MM.1S (cell line): ENCODE measurements at regions not wholly inside any gene's neighbourhood (a gene's known extent, or its start where the extent isn't known, plus 50 kb on each side); places are given as distances from the start of the nearest gene placed in this dataset.

ENCODE experiments used
- EZH2 ChIP-seq: fragments of 300-600 bp; sonication (generic); optimal IDR thresholded peaks from 2 replicates; pipeline ENCODE3; 2017; ENCODE audit warnings: low read depth, mild to moderate bottlenecking, antibody characterized with exemption, low read length, mixed read lengths
- TF ChIP-seq, protein P1 (sequence below): fragments of 300-600 bp; sonication (generic); IDR thresholded peaks from 2 replicates; pipeline ENCODE4 v1.5.1; 2016; ENCODE audit warnings: antibody characterized with exemption, low read length, mixed read lengths

DNA sequence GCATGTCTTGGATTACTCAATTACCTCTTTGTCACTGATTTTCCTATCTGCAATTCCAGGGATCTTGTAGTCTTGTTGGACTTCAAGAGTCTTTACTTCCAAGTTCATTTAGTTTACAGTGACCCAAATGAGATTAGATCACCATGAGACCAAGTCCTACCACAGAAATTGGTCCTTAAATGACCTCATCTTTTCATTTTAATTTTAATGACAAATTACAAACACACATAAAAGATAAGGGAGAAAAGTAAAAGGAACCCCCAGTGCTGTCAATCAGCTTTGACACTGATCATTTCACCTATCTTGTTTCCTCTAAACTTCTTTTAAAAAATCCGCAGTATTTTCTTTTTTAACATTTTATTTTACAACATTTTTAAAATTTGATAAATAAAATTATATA is 54.9 kb upstream of the FYN start:
- TF ChIP-seq, protein P1, sequence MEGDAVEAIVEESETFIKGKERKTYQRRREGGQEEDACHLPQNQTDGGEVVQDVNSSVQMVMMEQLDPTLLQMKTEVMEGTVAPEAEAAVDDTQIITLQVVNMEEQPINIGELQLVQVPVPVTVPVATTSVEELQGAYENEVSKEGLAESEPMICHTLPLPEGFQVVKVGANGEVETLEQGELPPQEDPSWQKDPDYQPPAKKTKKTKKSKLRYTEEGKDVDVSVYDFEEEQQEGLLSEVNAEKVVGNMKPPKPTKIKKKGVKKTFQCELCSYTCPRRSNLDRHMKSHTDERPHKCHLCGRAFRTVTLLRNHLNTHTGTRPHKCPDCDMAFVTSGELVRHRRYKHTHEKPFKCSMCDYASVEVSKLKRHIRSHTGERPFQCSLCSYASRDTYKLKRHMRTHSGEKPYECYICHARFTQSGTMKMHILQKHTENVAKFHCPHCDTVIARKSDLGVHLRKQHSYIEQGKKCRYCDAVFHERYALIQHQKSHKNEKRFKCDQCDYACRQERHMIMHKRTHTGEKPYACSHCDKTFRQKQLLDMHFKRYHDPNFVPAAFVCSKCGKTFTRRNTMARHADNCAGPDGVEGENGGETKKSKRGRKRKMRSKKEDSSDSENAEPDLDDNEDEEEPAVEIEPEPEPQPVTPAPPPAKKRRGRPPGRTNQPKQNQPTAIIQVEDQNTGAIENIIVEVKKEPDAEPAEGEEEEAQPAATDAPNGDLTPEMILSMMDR = no peak
- no peak for TF ChIP-seq EZH2
